HG03064 (cell line): ENCODE measurements at regions not wholly inside any gene's neighbourhood (a gene's known extent, or its start where the extent isn't known, plus 50 kb on each side); places are given as distances from the start of the nearest gene placed in this dataset.

Experiments used
- ATAC-seq: cut with Tn5 transposase; IDR thresholded peaks from one replicate; pipeline ENCODE4 v1.9.1; 2021; ENCODE audit warnings: low read depth; ENCODE audit not compliant: unreplicated experiment

DNA sequence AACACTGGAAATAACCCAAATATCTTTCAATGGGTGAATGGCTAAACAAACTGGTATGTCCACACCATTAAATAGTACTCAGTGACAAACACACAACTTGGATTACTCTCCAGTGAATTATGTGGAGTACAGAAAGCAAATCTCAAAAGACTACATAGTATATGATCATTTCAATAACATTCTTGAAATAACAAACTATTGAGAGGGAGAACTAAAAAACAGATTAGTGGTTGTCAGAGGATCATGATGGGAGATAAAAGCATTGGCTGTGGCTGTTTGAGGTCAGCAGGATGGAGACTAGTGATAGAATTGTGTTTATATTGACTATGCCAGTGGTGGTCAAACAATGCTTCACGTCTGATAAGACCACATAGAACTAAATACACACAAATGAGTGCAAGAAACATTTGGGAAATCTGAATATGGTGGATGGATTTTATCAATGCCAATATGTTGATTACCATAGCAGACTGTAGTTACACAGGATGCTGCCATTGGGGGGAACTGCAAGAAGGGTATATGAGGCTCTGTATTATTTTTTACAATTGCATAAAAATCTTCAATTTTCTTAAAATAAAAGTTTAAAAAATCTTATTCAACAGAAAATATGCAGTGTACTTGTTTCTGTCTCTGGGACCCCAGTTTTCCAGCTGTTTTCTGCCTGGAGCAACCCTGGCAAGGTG, 242.0 kb downstream of the TBXT start:
- ATAC-seq, result no peak

DNA sequence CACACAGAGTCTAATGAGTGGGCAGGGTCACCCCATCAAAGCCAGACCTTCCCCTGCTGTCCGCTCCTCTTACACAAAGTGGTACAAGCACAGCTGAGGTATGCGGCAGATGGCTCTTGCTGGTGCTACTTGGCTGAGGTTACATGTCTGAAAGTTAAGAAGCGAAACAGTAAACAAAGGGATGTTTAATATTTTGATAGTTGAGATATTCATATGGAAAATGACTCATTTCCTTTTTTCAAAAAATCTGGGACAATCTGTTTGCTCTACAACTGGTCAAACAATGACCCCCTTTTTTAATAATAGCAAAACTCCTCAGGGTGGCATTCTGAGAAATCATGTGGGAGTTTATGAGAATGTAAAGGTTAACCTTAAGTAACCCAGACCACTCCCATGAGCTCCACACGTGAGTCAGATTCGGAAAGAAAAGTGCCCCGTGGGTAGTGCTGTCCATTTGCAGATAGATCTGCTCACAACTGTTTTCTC, 245.3 kb downstream of the TBXT start:
- no peak for ATAC-seq

DNA sequence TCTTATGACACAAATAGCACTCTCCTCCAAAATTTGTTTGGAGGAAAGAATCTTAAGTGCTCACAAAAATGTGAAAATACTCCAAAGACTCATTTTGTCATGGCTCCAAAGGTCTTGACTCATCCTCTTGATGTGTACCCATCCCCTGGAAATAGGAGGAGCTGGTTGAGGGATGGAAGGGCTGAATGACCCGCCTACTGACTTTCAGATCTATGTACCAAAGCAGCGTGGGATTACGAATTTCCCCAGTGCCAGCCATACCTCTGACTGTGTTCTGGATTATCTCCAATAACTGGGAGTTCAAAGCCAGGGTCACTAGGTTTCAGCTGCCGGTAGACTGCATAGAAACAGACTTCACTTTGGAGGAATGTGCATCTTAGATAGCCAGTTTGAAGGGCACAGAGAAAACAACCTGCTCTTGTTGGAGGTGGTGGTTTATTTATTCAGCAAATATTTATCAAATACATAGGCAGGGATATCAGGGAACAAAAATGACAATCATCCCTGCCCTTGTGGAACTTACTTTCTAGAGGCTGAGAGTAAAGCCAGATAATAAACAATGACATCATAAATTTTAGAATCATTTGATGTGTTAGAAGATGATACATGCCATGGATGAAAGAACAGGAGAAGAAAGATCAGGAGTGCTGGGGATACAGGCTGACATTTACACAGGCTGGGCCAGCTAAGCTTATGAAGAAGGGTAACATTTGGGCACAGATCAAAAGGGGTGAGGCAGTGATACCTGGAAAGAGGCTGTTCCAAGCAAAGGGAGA, 246.6 kb downstream of the TBXT start:
- no peak for ATAC-seq

DNA sequence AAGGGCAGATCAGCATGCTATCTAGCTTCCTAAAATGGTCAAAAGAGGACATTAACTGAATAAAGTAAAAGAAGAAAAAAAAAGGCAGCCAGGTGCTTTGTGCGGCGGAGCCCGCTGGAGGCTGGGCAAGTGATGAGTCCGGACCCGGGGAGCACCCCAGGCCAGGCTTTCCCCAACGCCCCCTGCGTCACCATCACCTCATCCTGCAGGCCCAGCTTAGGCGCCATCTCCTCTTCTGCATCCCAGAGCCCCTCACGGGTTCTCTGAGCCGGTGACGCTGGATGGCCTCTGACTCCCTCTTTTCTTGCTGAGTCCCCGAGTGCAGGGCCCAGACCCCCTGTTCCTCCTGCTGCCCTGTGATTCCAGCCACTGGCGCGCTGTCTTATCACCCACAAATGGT, 250.1 kb downstream of the TBXT start:
- ATAC-seq, result no peak

DNA sequence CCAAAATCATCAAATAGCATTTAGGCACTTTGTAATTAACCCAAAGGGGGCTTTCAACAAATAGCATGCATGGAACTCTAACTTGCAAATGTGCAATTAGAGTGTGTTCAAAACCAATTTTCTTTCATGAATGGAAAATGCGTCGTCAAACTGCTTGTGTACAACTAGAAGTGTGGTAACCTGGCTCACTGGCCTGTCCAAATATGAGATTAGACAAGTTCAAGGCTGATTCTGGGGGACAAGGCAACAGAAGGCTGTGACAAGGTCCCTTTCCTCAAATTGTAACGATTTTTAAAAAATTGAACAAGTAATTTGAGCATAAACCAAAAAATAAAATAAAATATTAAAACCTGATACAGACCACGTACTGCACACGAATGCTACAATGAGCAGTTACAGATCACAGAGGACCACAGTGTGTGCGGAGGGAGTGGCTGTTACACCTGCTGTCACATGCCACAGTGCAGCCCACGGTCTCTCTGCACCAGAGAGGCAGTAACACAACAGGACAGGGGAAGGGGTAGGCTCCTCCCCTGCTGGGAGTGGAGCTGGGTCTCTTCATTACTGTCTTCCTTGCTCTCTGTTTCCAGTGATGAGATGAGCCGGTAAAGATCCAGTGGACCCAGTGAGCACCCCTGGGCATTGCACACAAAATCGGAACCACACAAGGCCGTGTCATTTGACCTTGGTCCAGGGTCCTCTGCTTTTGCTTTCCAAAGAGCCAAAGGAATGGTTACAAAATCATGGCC, 252.2 kb upstream of the PDE10A start:
- no peak for ATAC-seq

DNA sequence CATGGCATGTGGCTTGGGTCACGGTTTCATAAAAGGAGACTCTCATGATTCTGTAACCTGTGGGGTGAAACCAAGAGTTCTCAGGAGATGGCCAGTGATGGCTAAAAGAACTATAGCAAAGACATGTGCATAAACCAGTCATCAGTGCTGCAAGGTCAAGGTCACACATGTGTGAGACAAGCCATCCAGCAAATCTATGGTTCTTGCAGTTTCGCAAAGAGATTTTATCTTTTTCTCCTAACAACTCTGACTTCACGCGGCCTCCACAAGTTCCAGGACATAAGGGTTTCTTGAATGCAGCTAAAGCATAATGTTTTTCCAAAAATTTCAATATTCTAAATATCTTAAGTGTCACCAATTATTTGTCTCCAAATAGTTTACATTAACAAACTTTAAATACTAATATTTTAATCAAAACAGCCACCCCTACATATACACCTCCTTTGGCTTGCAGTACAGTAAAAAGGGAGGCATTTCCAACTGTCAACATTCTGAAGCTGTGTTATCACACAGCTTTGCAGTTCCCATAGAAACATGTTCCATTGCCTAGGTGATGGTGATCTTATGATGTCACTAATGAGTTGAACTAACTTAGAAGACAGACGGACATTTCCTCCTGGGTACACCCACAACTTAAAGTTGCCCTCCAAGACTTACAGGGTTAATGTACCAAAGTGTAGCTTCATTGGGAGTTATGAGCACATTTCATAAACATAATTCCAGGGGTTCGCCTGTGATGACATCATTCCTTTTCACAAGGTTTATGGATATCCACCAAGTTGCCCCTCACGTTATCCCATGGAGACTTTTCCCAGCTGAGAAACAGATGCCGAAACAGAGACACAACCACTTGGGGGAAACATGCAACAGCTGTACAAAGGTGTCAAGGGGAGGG, 250.9 kb upstream of the PDE10A start:
- ATAC-seq, result no peak

DNA sequence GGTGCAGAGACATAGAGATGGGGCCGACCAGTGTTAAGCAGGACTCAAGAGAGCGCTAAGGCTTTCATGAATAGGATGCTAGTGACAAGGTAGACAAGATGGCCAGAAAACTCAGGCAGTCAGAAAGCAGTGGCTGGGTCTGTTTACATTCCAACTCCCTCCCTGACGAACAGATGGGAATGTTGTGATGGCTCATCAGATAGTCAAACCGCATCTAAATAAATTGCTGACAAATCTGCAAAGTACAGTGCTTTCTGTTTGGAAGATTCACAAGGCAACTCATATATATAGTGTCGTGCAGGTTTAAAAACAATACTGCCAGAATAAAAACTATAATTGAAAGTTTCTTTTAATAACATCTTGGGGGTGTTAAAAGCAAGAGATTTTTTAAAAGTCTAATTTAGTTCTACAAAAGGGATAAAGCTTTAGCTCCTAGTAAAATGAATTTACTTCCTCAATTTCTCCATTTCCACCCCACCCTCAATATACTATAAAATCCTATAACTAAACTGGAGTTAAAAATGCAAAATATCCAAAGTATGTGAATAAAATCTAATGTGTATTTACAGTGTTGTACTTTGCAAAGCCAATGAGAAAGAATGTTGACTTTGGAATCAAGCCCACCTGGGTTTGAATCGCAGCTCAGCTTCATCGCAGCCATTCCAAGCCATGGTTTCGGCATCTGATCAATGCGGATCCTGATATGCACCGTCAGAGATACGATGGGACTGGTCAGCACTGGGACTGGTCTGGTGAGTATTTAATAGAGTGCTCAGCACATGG, 247.3 kb upstream of the PDE10A start:
- ATAC-seq, result no peak

DNA sequence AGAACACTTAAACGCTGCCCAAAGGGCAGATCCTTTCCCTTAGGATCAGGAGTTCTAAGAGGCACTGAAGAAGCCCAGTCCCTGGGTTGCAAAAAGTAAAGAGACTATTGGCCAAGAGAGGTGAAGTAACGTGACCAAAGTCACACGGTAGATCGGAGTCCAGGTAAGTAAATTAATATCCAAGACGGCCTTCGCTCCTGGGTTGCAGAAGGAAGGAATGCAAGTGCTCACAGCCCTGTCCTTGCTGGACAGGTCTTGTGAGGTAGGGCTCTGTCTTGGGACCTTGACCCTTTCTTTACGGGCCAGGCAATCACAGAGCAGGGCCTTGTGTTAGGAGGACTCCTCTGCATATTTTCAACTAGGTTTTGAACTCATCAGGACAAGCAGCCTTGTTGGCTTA, 243.7 kb upstream of the PDE10A start:
- ATAC-seq, result no peak

DNA sequence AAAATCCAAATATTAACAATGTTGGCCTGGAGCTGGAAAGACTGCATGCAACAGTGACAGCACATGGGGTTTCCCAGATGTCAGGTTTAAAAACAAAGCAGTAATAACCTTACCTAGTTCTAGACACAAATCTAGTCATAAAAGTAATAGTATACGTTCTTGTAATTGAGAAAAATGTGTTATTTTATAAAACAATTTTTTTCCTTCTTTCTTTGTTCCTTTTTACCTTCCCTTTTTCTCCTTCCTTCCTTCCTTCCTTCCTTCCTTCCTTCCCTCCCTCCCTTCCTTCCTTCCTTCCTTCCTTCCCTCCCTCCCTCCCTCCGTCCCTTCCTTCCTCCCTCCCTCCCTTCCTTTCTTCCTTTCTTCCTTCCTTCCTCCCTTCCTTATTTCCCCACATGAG, 242.7 kb upstream of the PDE10A start:
- no peak for ATAC-seq

DNA sequence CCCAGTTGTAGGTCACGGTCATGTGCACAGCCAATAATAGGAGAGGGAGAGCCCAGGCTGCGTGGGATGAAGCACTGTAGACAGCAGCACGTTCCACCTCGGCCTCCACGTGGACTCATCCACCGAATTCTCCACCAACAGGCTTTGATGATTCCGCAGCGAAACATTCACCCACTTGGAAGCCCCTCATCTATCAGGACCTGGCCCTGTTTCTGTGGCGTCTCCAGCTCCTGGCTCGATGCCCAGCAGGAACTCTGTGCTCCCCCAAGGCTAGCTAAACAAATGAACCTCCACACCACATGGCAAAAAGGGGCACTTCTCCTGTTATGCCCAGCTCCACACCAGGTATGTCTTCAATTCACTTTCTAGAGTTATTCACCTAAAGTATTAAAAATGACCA, 237.9 kb upstream of the PDE10A start:
- no peak for ATAC-seq

DNA sequence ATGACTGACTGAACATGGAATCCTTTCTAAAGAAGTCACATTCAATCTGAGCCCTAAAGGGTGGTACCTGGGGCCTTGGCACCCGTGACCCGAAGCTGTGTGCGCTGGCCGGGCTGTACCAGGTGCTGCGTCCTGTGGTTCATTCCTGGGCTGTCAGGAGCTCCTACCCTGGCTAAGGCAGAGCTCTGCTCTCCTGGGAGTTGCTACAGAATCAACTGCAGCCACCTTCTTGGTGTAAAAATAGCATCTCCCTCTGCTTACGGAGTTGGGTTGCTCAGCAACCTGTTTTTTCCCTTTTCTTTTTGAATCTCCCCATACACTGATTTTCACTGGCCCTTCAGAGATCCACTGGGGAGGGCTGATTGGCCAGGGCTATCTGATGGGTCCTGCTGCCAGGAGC, 236.6 kb upstream of the PDE10A start:
- ATAC-seq, result no peak

DNA sequence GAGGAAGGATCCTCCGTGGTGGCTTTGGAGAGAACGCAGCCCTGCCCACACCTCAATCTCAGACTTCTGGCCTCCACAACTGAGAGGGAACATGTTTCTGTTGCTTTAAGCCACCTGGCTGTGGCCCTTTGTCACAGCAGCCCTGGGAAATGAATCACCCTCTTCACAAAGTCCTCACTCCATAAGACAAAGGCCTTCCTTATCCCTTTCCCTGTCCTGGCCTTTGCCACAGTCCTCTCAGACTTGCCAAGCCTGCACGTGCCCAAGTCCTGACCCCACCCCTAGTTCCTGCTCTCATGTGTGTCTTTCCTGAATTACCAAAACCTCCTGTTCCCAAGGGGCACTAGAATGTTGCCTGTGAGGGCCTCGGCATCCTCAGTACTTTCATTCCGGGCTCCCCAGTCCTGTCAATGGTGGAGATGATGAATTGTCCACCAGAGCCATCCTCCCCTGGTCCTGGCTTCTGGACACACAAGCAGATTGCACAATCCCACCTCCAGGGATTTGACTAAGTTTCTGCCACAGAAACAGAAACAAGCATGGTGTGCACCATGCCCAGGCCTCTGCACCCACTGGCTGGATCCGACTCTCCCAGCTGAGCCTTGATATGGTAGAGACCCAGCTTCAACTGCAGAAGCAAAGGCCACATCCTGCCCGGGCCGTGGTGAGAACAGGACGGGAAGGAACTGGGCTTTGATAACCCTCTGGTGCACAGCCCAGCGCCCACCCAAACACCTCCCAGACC, 232.6 kb upstream of the PDE10A start:
- ATAC-seq, result no peak

DNA sequence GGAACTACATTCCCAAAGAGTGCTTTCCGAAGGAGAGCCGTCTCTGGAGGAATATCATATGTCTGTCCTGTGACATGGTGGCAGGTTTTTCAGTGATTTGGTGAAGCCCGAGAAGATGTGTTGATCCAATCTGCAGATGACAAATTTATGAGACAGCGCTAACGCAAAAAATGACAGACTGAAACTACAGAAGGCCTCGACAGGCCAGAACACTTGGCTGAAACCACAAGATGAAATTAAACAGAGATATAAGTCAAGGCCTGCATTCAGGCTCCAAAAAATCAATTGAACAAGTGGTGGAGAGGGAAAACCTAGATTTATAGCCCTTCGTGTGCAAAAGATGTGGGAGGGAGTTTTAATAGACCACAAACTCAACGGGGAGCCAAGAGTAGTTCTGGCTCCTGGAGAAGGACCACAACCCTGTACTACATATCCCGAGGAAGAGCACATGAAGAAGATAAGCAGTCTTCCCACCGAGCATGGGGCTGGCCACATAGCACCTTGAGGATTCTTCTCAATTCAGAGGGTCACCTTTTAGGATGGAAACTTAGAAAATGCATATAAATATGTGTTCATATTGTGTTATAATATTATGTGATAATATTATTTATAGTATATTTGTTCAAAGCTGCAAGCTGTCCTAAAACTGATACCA, 231.3 kb upstream of the PDE10A start:
- ATAC-seq, result no peak

DNA sequence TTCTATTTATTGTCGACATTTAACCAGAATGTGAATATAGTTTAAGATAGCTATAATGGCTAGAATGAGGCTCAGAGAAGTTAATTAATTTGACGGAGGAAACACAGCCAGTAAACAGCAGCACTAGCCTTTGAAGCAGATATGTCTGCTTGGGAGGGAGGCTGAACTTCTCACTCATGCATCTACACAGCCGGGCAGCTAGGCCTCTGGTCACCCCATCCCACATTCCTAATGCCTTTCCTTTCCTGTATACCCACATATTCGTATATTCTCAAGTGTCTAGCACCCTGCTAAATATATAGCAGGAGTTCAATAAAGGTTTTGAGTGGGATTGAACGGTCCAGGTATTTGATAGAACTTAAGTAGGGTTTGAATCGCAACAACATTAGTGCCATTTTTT, 230.4 kb upstream of the PDE10A start:
- ATAC-seq, result no peak

DNA sequence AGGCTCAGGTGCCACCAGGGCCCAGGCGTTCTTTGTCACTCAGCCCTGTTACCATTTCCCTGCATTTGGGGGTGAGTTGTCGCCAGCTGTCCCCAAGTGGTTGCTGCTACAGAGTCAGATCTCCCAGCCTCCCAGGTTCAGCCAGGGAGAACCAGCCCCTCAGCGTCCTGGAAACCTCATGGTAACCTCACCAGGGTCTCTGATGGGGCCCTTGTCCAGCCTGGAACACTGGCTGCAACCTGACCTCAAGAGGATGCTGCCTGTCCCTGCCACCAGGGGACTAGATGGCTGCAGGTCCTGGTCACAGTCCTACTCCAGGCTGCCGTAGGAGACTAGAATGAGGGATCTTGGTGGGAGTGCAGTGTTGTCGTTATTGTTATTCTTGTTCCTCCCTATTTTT, 228.3 kb upstream of the PDE10A start:
- no peak for ATAC-seq

DNA sequence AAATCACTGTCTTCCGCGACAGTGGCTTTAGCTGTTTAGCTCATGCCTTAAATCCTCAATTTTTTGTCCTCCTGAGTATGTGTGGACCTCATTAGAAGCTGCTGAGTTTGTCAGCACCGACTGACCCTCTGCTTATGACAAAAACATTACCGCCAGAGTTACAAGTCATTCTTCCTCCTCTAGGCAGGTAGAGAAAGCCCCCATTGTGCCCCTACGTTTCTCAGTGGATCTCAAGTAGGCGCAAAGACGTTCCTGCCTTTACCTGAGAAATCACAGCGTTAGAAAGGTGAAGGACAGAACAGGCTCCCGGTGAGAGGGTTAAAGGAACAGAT, 227.3 kb upstream of the PDE10A start:
- ATAC-seq, result no peak

DNA sequence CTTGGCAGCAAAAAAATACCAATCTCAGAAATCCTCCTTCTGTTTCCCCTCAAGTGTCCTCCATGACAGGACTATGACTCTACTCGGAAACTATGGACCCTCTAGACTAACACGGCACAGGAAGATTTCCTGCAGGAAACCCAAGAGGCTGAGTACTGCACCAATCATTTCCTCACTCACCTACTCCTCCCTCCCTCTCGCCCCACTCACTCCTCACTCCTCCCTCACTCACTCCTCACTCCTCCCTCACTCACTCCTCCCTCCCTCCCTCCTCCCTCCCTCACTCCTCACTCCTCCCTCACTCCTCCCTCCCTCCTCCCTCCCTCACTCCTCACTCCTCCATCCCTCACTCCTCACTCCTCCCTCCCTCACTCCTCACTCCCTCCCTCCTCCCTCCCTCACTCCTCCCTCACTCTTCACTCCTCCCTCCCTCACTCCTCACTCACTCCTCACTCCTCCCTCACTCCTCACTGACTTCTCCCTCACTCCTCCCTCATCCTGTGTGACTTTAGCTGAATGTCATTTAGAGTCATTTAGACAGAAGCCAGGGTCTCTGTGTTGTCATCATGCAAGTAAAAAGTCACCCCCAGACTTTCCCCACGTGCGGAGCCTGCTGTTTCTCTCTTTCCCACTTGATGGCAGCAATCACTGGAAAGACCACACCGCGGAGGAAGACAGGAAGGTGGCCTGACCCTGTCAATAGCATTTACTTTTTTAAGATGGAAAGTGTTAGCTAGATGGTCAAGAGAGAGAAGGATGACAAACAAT, 226.8 kb upstream of the PDE10A start:
- no peak for ATAC-seq

DNA sequence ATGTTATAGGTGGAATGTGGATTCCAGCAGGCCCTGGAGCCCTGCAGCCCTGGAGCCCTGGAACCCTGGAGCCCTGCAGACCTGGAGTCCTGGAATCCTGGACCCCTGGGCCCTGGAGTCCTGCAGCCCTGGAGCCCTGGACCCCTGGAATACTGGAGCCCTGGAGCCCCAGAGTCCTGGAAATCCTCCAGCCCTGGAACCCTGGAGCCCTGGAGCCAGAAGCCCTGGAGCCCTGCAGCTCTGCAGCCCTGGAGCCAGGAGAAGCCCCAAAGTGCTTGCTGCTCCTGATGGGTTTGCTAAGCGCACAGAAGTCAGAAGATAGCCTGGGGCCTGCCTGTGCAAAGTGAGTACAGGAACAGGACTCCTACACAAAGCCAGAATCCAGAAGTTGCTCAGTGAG, 223.1 kb upstream of the PDE10A start:
- ATAC-seq, result no peak
